OCI-LY7 (cell line): ENCODE measurements at regions not wholly inside any gene's neighbourhood (a gene's known extent, or its start where the extent isn't known, plus 50 kb on each side); places are given as distances from the start of the nearest gene placed in this dataset.

Source experiments
- BruUV-seq: library from RNA; stranded (reverse); fragments of 400-500 nt; replicated peaks from 2 replicates; lab custom pipeline; 2021; lab: Mats Ljungman, UMichigan
- CTCF ChIA-PET: fragments of 300-600 bp; sonication (Branson Sonifier 250); formaldehyde crosslinking; loops from one replicate; lab custom pipeline; 2022; ENCODE audit warnings: antibody characterized with exemption; ENCODE audit not compliant: unreplicated experiment; lab: Charles Lee
- POLR2A ChIA-PET: fragments of 300-600 bp; sonication (Branson Sonifier 250); formaldehyde crosslinking; loops from one replicate; lab custom pipeline; 2022; ENCODE audit warnings: antibody characterized with exemption; lab: Charles Lee
- DNase-seq: peaks from one replicate; pipeline ENCODE4 v3.0.0-alpha.2; 2015; ENCODE audit warnings: low spot score
- H2AFZ ChIP-seq: fragments of 200-600 bp; sonication (generic), shearing (Covaris generic); 2 replicates; pipeline ENCODE4 v1.6.1; 2014; ENCODE audit warnings: mild to moderate bottlenecking, antibody characterized with exemption, low read length, moderate library complexity
- H3K27ac ChIP-seq: fragments of 200-600 bp; sonication (generic); 2 replicates; pipeline ENCODE4 v1.5.1; 2014; ENCODE audit warnings: mixed run types, low read depth, mild to moderate bottlenecking, moderate library complexity, low read length, inconsistent platforms; ENCODE audit not compliant: poor library complexity, severe bottlenecking
- H3K36me3 ChIP-seq: fragments of 200-600 bp; sonication (generic); 2 replicates; pipeline ENCODE4 v1.6.1; 2014; ENCODE audit warnings: mild to moderate bottlenecking, antibody characterized with exemption, low read length, moderate library complexity, mixed read lengths; ENCODE audit not compliant: insufficient read depth
- H3K4me1 ChIP-seq: fragments of 200-600 bp; sonication (generic); 2 replicates; pipeline ENCODE4 v1.5.1; 2014; ENCODE audit warnings: mild to moderate bottlenecking, low read length; ENCODE audit not compliant: insufficient read depth, poor library complexity, severe bottlenecking
- H3K4me2 ChIP-seq: fragments of 200-600 bp; sonication (generic); 2 replicates; pipeline ENCODE4 v1.6.1; 2014; ENCODE audit warnings: mild to moderate bottlenecking, low read length
- H3K4me3 ChIP-seq: fragments of 200-600 bp; sonication (generic); 2 replicates; pipeline ENCODE4 v1.5.1; 2014; ENCODE audit warnings: mild to moderate bottlenecking, low read depth, low read length; ENCODE audit not compliant: poor library complexity, severe bottlenecking
- H3K79me2 ChIP-seq: fragments of 200-600 bp; sonication (generic); 2 replicates; pipeline ENCODE4 v1.6.1; 2016; ENCODE audit warnings: low read depth, mild to moderate bottlenecking, low read length, moderate library complexity, mixed read lengths; ENCODE audit not compliant: insufficient read depth
- H3K9me2 ChIP-seq: fragments of 200-600 bp; sonication (generic); 2 replicates; pipeline ENCODE4 v1.6.1; 2016; ENCODE audit warnings: mild to moderate bottlenecking, low read length, mixed read lengths; ENCODE audit not compliant: insufficient read depth
- H3K9me3 ChIP-seq: fragments of 200-600 bp; sonication (generic); 2 replicates; pipeline ENCODE4 v1.6.1; 2014; ENCODE audit warnings: mild to moderate bottlenecking, mixed run types, low read length, mixed read lengths
- H4K20me1 ChIP-seq: fragments of 200-600 bp; sonication (generic); 2 replicates; pipeline ENCODE4 v1.6.1; 2014; ENCODE audit warnings: mild to moderate bottlenecking, antibody characterized with exemption, low read length, moderate library complexity, mixed read lengths; ENCODE audit not compliant: insufficient read depth
- EZH2phosphoT487 ChIP-seq: fragments of 200-600 bp; sonication (generic); IDR thresholded peaks from 2 replicates; pipeline ENCODE4 v1.6.1; 2018; ENCODE audit warnings: low read depth, borderline replicate concordance, mild to moderate bottlenecking, mixed run types, antibody characterized with exemption, low read length, moderate library complexity, mixed read lengths
- intact Hi-C: fragments of 100-400 bp; cut with micrococcal nuclease; formaldehyde crosslinking; loops from one replicate; pipeline ENCODE4 v1.10.0; 2022; ENCODE audit not compliant: unreplicated experiment
- TF ChIP-seq, protein P1 (sequence below): fragments of 200-600 bp; sonication (generic); conservative IDR thresholded peaks from 2 replicates; pipeline ENCODE4 v1.5.1; 2014; ENCODE audit warnings: mild to moderate bottlenecking, antibody characterized with exemption, low read length, moderate library complexity, mixed read lengths

DNA sequence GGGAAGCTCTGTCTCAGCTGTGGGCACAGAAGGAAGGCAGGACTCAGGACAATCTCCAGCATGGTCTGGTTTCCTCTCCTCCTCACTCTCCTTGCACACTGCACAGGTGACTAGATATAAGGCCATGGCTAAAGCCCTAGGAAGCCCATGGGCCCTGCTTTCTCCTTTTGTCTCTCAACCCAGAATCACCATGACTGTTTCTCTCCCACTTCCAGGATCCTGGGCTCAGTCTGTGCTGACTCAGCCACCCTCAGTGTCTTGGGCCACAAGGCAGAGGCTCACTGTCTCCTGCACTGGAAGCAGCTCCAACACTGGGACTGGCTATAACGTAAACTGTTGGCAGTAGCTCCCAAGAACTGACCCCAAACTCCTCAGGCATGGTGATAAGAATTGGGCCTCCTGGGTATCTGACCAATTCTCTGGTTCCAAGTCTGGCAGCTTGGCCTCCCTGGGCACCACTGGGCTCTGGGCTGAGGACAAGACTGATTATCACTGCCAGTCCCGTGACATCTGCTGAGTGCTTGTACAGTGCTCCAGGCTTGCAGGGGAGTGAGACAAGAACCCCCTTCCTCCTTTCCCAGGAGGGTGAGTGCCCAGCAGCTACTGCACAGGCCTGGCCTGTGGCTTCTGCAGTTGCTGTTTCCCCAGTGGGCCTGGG is 104.0 kb upstream of the TOP3B start:
- no peak for DNase-seq
- intact Hi-C loops: no loop called here
- Histone ChIP-seq H3K36me3 (no peaks in the 10 kb centered on the region), H3K9me3 (no peaks in the 10 kb centered on the region), H3K9me2 (no peaks in the 10 kb centered on the region), H4K20me1 (no peaks in the 10 kb centered on the region), H3K79me2 (no peaks in the 10 kb centered on the region), H3K4me1 (peaks cover 14% of the 10 kb centered on the region), H3K4me2 (no peak overlapping the region), H2AFZ (no peak overlapping the region), H3K4me3 (no peak overlapping the region), H3K27ac (no peak overlapping the region)
- no peak for TF ChIP-seq EZH2phosphoT487
- TF ChIP-seq, protein P1, sequence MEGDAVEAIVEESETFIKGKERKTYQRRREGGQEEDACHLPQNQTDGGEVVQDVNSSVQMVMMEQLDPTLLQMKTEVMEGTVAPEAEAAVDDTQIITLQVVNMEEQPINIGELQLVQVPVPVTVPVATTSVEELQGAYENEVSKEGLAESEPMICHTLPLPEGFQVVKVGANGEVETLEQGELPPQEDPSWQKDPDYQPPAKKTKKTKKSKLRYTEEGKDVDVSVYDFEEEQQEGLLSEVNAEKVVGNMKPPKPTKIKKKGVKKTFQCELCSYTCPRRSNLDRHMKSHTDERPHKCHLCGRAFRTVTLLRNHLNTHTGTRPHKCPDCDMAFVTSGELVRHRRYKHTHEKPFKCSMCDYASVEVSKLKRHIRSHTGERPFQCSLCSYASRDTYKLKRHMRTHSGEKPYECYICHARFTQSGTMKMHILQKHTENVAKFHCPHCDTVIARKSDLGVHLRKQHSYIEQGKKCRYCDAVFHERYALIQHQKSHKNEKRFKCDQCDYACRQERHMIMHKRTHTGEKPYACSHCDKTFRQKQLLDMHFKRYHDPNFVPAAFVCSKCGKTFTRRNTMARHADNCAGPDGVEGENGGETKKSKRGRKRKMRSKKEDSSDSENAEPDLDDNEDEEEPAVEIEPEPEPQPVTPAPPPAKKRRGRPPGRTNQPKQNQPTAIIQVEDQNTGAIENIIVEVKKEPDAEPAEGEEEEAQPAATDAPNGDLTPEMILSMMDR: no peak
- ChIA-PET POLR2A (no interaction called here), CTCF (no interaction called here)
- BruUV-seq: no TSS peak

DNA sequence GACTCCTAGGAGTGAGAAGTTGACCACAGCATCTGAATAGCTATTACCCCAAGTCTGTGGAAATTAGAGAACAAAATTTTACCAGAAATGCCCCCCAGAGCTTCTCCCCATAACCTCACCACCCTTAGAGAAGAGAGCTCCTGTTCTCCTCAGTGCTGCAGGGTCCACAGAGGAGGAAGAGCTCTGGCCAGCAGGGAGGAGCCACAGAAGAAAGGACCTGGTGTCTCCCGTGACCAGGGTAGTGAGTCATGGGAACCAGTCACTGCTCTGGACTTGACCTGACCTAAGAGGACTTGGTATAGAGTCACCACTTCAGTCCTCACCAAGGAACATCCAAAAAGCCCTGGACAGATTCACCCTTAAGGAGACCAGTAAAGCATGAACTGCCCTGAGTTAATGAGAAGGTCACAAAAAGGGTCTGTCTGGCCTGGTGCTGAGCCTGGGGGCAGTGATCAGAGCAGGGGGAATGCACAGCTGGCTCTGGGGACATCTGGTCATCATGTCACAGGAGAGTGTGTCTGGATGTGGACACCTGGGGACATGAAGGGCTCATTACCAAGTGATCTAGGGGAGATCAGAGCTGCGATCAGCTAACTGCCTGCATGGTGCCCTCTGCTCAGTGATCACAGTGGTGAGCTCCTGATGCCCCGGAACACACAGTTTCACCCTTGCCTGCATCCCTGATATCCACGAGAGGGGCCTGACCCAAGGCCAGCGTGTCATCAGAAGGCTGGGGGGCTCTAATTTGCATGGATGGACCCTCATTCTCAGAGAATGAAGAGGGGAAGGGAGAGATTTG is 103.3 kb upstream of the TOP3B start:
- intact Hi-C loops: no loop called here
- Histone ChIP-seq H4K20me1 (no peaks in the 10 kb centered on the region), H3K27ac (no peak overlapping the region), H3K36me3 (no peaks in the 10 kb centered on the region), H3K9me2 (no peaks in the 10 kb centered on the region), H3K79me2 (no peaks in the 10 kb centered on the region), H2AFZ (no peak overlapping the region), H3K4me2 (no peak overlapping the region), H3K9me3 (no peaks in the 10 kb centered on the region), H3K4me3 (no peak overlapping the region), H3K4me1 (peaks cover 14% of the 10 kb centered on the region)
- TF ChIP-seq, protein P1: no peak
- no peak for TF ChIP-seq EZH2phosphoT487
- ChIA-PET POLR2A (no interaction called here), CTCF (no interaction called here)
- no TSS peak for BruUV-seq
- DNase-seq: no peak
